Fibroblast of lung (primary cell): ENCODE measurements at regions not wholly inside any gene's neighbourhood (a gene's known extent, or its start where the extent isn't known, plus 50 kb on each side); places are given as distances from the start of the nearest gene placed in this dataset.

Source experiments
- DNase-seq, 2 donors: peaks; one replicate each; pipeline versions ENCODE4 v3.0.0 to v3.0.0-alpha.2; 2010; ENCODE audit warnings: low read depth in 2 of 2
- H2AFZ ChIP-seq: 2 replicates; pipeline ENCODE4 v1.5.1; 2012; ENCODE audit warnings: low read length, control low read depth, inconsistent platforms
- H3K27ac ChIP-seq: 2 replicates; pipeline ENCODE4 v1.5.1; 2011; ENCODE audit warnings: low read length, control low read depth; ENCODE audit not compliant: insufficient read depth
- H3K27me3 ChIP-seq: 2 replicates; pipeline ENCODE4 v1.5.1; 2011; ENCODE audit warnings: mild to moderate bottlenecking, low read length; ENCODE audit not compliant: control insufficient read depth, insufficient read depth
- H3K36me3 ChIP-seq: 2 replicates; pipeline ENCODE4 v1.5.1; 2011; ENCODE audit warnings: low read length; ENCODE audit not compliant: control insufficient read depth, insufficient read depth
- H3K4me1 ChIP-seq: 2 replicates; pipeline ENCODE4 v1.5.1; 2011; ENCODE audit warnings: low read length; ENCODE audit not compliant: control insufficient read depth, insufficient read depth; ENCODE audit errors: extremely low read depth
- H3K4me2 ChIP-seq: 2 replicates; pipeline ENCODE4 v1.5.1; 2011; ENCODE audit warnings: low read length, control low read depth; ENCODE audit not compliant: insufficient read depth; ENCODE audit errors: extremely low read depth
- H3K4me3 ChIP-seq, 4 experiments: fragments of 200-600 bp in 1 of 4; sonication (generic) in 1 of 4; replicated peaks in 1 of 4; 2 replicates each; pipeline ENCODE4 v1.5.1; 2011 to 2016; ENCODE audit warnings: low read length in 4 of 4, low read depth in 3 of 4, mild to moderate bottlenecking in 3 of 4, control low read depth in 2 of 4, inconsistent platforms in 1 of 4, mixed read lengths in 1 of 4; ENCODE audit not compliant: insufficient read depth in 1 of 4; ENCODE audit errors: control extremely low read depth in 1 of 4
- H3K79me2 ChIP-seq: 2 replicates; pipeline ENCODE4 v1.5.1; 2012; ENCODE audit warnings: mild to moderate bottlenecking, low read length, inconsistent platforms; ENCODE audit not compliant: control insufficient read depth, insufficient read depth
- H3K9ac ChIP-seq: 2 replicates; pipeline ENCODE4 v1.5.1; 2011; ENCODE audit warnings: mild to moderate bottlenecking, low read length, control low read depth; ENCODE audit not compliant: insufficient read depth
- H3K9me3 ChIP-seq: 2 replicates; pipeline ENCODE4 v1.5.1; 2012; ENCODE audit warnings: low read depth, low read length; ENCODE audit not compliant: control insufficient read depth, insufficient read depth
- H4K20me1 ChIP-seq: 2 replicates; pipeline ENCODE4 v1.5.1; 2011; ENCODE audit warnings: low read length; ENCODE audit not compliant: control insufficient read depth, insufficient read depth; ENCODE audit errors: extremely low read depth
- EZH2 ChIP-seq: IDR thresholded peaks from 2 replicates; pipeline ENCODE4 v1.5.1; 2012; ENCODE audit warnings: low read length, control low read depth, mild to moderate bottlenecking; ENCODE audit errors: missing control alignments
- TF ChIP-seq, protein P1 (sequence below), 2 donors: IDR thresholded peaks in 1 of 2; conservative IDR thresholded peaks in 1 of 2; 1 replicate in 1 of 2; 2 replicates in 1 of 2; pipeline ENCODE4 v1.5.1; 2011 to 2012; ENCODE audit warnings: low read length in 2 of 2, control low read depth in 1 of 2, inconsistent platforms in 1 of 2, low read depth in 1 of 2, mild to moderate bottlenecking in 1 of 2

- no peak overlapping the region for H3K9ac ChIP-seq
- no peaks in the 10 kb centered on the region for H3K36me3 ChIP-seq
- H3K79me2 ChIP-seq, result no peaks in the 10 kb centered on the region
- no peak for TF ChIP-seq EZH2
- TF ChIP-seq, protein P1, sequence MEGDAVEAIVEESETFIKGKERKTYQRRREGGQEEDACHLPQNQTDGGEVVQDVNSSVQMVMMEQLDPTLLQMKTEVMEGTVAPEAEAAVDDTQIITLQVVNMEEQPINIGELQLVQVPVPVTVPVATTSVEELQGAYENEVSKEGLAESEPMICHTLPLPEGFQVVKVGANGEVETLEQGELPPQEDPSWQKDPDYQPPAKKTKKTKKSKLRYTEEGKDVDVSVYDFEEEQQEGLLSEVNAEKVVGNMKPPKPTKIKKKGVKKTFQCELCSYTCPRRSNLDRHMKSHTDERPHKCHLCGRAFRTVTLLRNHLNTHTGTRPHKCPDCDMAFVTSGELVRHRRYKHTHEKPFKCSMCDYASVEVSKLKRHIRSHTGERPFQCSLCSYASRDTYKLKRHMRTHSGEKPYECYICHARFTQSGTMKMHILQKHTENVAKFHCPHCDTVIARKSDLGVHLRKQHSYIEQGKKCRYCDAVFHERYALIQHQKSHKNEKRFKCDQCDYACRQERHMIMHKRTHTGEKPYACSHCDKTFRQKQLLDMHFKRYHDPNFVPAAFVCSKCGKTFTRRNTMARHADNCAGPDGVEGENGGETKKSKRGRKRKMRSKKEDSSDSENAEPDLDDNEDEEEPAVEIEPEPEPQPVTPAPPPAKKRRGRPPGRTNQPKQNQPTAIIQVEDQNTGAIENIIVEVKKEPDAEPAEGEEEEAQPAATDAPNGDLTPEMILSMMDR (conservative IDR thresholded peaks at IDR 0.05 in 1 of 2, IDR thresholded peaks at IDR 0.05 in 1 of 2; ENCODE audit: low read depth in 1 of 2, low read length in 2 of 2), result no peak
- H3K27ac ChIP-seq, result no peak overlapping the region
- no peaks in the 10 kb centered on the region for H3K27me3 ChIP-seq
- no peak overlapping the region for H3K4me3 ChIP-seq
- H3K9me3 ChIP-seq, result no peaks in the 10 kb centered on the region
- DNase-seq, result no peak
- H4K20me1 ChIP-seq, result no peaks in the 10 kb centered on the region
- H2AFZ ChIP-seq, result no peak overlapping the region
- H3K4me1 ChIP-seq, result no peaks in the 10 kb centered on the region
- no peak overlapping the region for H3K4me2 ChIP-seq
These were observed 108.9 kb upstream of the USP25 start for GRCh38 chr21:15620892-15621291.

DNA sequence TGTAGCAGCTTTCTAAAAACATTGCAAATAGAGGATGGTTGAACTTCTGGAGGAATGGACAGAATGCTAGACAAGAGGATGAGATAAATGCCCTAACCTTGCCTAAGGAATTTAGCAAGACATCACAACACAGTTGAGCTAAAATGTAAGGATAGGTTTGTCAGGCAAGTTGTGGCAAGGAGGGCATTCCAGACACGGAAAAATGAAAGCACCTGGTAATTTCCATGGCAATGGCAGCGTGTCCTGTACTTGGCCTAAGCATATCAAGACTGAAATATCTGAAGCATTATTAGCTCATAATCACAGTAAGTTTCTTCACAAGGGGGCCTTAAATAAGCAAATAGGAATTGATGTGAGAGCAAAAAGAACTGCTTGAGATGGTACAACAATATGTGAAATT is 105.1 kb upstream of the USP25 start:
- H3K4me1 ChIP-seq, result no peaks in the 10 kb centered on the region
- H3K4me2 ChIP-seq, result no peak overlapping the region
- H3K27ac ChIP-seq, result no peak overlapping the region
- H3K4me3 ChIP-seq, result no peak overlapping the region
- TF ChIP-seq, protein P1 (conservative IDR thresholded peaks at IDR 0.05 in 1 of 2, IDR thresholded peaks at IDR 0.05 in 1 of 2; ENCODE audit: low read depth in 1 of 2, low read length in 2 of 2), result no peak
- no peak for TF ChIP-seq EZH2
- no peak overlapping the region for H3K9ac ChIP-seq
- no peaks in the 10 kb centered on the region for H3K36me3 ChIP-seq
- H3K79me2 ChIP-seq, result no peaks in the 10 kb centered on the region
- no peaks in the 10 kb centered on the region for H3K27me3 ChIP-seq
- H4K20me1 ChIP-seq, result no peaks in the 10 kb centered on the region
- DNase-seq, result no peak
- H3K9me3 ChIP-seq, result no peaks in the 10 kb centered on the region
- no peak overlapping the region for H2AFZ ChIP-seq

DNA sequence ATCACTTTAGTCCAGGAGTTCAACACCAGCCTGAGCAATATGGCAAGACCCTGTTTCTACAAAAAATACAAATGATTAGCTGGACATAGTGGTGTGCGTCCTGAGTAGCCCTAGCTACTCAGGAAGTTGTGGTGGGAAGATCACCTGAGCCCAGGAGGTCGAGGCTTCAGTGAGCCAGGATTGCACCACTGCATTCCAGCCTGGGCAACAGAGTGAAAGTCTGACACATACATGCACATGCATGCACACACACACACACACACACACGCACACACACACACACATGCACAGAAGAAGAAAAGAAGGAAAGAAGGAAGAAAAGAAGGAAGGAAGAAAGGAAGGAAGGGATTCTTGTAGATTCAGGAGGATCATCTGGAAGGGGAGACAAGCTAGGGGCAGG is 104.4 kb upstream of the USP25 start:
- Histone ChIP-seq H3K9me3 (no peaks in the 10 kb centered on the region), H3K27me3 (no peaks in the 10 kb centered on the region), H2AFZ (no peak overlapping the region), H3K79me2 (no peaks in the 10 kb centered on the region), H4K20me1 (no peaks in the 10 kb centered on the region), H3K4me3 (no peak overlapping the region), H3K27ac (no peak overlapping the region), H3K4me1 (no peaks in the 10 kb centered on the region), H3K4me2 (no peak overlapping the region), H3K9ac (no peak overlapping the region), H3K36me3 (no peaks in the 10 kb centered on the region)
- no peak for DNase-seq
- no peak for TF ChIP-seq EZH2
- TF ChIP-seq, protein P1 (conservative IDR thresholded peaks at IDR 0.05 in 1 of 2, IDR thresholded peaks at IDR 0.05 in 1 of 2; ENCODE audit: low read depth in 1 of 2, low read length in 2 of 2), result no peak
